ENCODE measurements at regions not wholly inside any gene's neighbourhood (a gene's known extent, or its start where the extent isn't known, plus 50 kb on each side); places are given as distances from the start of the nearest gene placed in this dataset.

- Histone ChIP-seq H3K27me3 (ENCODE audit: control insufficient read depth, insufficient read depth, low read length) (no peaks in the 10 kb centered on the region), H3K36me3 (ENCODE audit: control insufficient read depth, insufficient read depth, low read length) (no peaks in the 10 kb centered on the region), H3K4me3 (ENCODE audit: low read depth, low read length) (no peak overlapping the region), H3K9ac (ENCODE audit: low read depth, low read length) (no peak overlapping the region), H3K9me3 (ENCODE audit: control insufficient read depth, insufficient read depth, low read length) (no peaks in the 10 kb centered on the region), H3K4me1 (ENCODE audit: control insufficient read depth, insufficient read depth, low read length) (no peaks in the 10 kb centered on the region)
Measured at GRCh38 chr2:14016289-14016955, 616.1 kb upstream of the LRATD1 start.

GRCh38 chr2:14018620-14019019 lies 613.9 kb upstream of the LRATD1 start:
- Histone ChIP-seq H3K36me3 (ENCODE audit: control insufficient read depth, insufficient read depth, low read length) (no peaks in the 10 kb centered on the region), H3K9me3 (ENCODE audit: control insufficient read depth, insufficient read depth, low read length) (no peaks in the 10 kb centered on the region), H3K9ac (ENCODE audit: low read depth, low read length) (no peak overlapping the region), H3K4me3 (ENCODE audit: low read depth, low read length) (no peak overlapping the region), H3K4me1 (ENCODE audit: control insufficient read depth, insufficient read depth, low read length) (no peaks in the 10 kb centered on the region), H3K27me3 (ENCODE audit: control insufficient read depth, insufficient read depth, low read length) (no peaks in the 10 kb centered on the region)

DNA sequence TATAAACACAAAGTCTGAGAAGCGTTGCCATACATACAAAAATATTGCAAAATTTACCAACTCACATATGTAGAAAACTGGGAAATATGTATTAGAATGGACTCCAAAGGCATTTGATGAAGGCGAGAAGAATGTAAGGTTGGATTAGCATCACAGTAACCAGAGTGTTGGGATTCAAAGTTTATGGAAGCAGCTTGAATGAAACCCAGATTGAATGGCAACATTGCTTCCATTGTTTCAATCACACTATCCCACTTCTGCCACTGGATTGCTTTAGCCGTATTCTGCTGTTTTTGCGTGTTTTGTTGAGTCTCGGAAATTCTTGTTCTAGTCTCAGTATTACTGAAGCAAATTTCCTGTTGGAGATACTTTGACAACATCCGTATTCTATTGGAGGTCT lies 609.0 kb upstream of the LRATD1 start:
- no peaks in the 10 kb centered on the region for H3K9me3 ChIP-seq (ENCODE audit: control insufficient read depth, insufficient read depth, low read length)
- H3K36me3 ChIP-seq (ENCODE audit: control insufficient read depth, insufficient read depth, low read length), result no peaks in the 10 kb centered on the region
- no peaks in the 10 kb centered on the region for H3K4me1 ChIP-seq (ENCODE audit: control insufficient read depth, insufficient read depth, low read length)
- H3K9ac ChIP-seq (ENCODE audit: low read depth, low read length), result no peak overlapping the region
- no peak overlapping the region for H3K4me3 ChIP-seq (ENCODE audit: low read depth, low read length)
- H3K27me3 ChIP-seq (ENCODE audit: control insufficient read depth, insufficient read depth, low read length), result no peaks in the 10 kb centered on the region

DNA sequence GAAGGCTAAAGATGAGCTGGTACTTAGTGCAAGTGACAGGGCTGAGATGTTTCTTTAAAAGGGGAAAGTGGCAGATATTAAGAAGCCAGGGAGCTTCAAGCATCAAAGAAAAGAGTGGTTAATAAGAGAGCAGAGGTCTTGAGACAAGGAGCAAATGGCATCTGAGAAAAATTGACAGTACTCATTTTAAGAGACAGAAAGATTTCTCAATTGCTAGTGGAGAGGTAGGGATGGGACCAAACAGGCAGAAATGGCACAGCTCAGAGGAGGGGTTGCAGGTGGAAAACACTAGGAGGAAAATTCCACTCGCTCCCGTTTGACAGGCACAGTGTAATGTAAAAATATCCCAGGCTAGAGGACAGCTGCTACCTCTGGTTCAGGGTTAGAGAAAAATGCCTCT lies 593.4 kb upstream of the LRATD1 start:
- H3K27me3 ChIP-seq (ENCODE audit: control insufficient read depth, insufficient read depth, low read length), result no peaks in the 10 kb centered on the region
- H3K4me3 ChIP-seq (ENCODE audit: low read depth, low read length), result no peak overlapping the region
- no peaks in the 10 kb centered on the region for H3K36me3 ChIP-seq (ENCODE audit: control insufficient read depth, insufficient read depth, low read length)
- H3K9me3 ChIP-seq (ENCODE audit: control insufficient read depth, insufficient read depth, low read length), result no peaks in the 10 kb centered on the region
- H3K4me1 ChIP-seq (ENCODE audit: control insufficient read depth, insufficient read depth, low read length), result no peaks in the 10 kb centered on the region
- no peak overlapping the region for H3K9ac ChIP-seq (ENCODE audit: low read depth, low read length)

DNA sequence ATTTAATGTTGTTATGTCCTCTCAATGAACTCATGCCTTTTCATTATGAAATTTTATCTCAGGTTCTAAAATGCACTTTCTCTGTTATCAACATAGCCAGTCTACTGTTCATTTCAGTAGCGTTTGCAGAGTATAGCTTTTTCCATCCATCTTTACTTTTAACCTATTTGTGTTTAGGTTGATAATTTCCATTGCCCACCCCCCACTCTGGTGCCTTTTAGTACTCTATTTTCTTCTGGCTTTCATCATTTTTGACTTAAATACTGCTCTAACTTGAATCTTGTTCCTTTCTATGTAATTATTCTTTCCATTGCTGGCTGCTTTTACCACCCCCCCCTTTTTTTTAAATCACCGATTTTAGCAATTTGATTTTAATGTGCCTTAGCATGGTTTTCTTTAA lies 585.0 kb upstream of the LRATD1 start:
- Histone ChIP-seq H3K9ac (ENCODE audit: low read depth, low read length) (no peak overlapping the region), H3K4me3 (ENCODE audit: low read depth, low read length) (no peak overlapping the region), H3K27me3 (ENCODE audit: control insufficient read depth, insufficient read depth, low read length) (no peaks in the 10 kb centered on the region)

GRCh38 chr2:14051401-14051800 lies 581.1 kb upstream of the LRATD1 start:
- Histone ChIP-seq H3K9ac (ENCODE audit: low read depth, low read length) (no peak overlapping the region), H3K27me3 (ENCODE audit: control insufficient read depth, insufficient read depth, low read length) (no peaks in the 10 kb centered on the region), H3K4me1 (ENCODE audit: control insufficient read depth, insufficient read depth, low read length) (no peaks in the 10 kb centered on the region), H3K36me3 (ENCODE audit: control insufficient read depth, insufficient read depth, low read length) (no peaks in the 10 kb centered on the region), H3K4me3 (ENCODE audit: low read depth, low read length) (no peak overlapping the region), H3K9me3 (ENCODE audit: control insufficient read depth, insufficient read depth, low read length) (no peaks in the 10 kb centered on the region)

More for the DNA sequence above, 585.0 kb upstream of the LRATD1 start:
- Histone ChIP-seq H3K4me1 (ENCODE audit: control insufficient read depth, insufficient read depth, low read length) (no peaks in the 10 kb centered on the region), H3K9me3 (ENCODE audit: control insufficient read depth, insufficient read depth, low read length) (no peaks in the 10 kb centered on the region), H3K36me3 (ENCODE audit: control insufficient read depth, insufficient read depth, low read length) (no peaks in the 10 kb centered on the region)

- H3K9me3 ChIP-seq (ENCODE audit: control insufficient read depth, insufficient read depth, low read length), result no peaks in the 10 kb centered on the region
- H3K4me3 ChIP-seq (ENCODE audit: low read depth, low read length), result no peak overlapping the region
- no peak overlapping the region for H3K9ac ChIP-seq (ENCODE audit: low read depth, low read length)
- H3K4me1 ChIP-seq (ENCODE audit: control insufficient read depth, insufficient read depth, low read length), result no peaks in the 10 kb centered on the region
- H3K36me3 ChIP-seq (ENCODE audit: control insufficient read depth, insufficient read depth, low read length), result no peaks in the 10 kb centered on the region
- H3K27me3 ChIP-seq (ENCODE audit: control insufficient read depth, insufficient read depth, low read length), result no peaks in the 10 kb centered on the region
Measured at GRCh38 chr2:14053105-14053504, 579.4 kb upstream of the LRATD1 start.

GRCh38 chr2:14064346-14064745 lies 568.2 kb upstream of the LRATD1 start:
- no peaks in the 10 kb centered on the region for H3K4me1 ChIP-seq (ENCODE audit: control insufficient read depth, insufficient read depth, low read length)
- H3K4me3 ChIP-seq (ENCODE audit: low read depth, low read length), result no peak overlapping the region
- H3K9ac ChIP-seq (ENCODE audit: low read depth, low read length), result no peak overlapping the region
- H3K36me3 ChIP-seq (ENCODE audit: control insufficient read depth, insufficient read depth, low read length), result no peaks in the 10 kb centered on the region
- H3K27me3 ChIP-seq (ENCODE audit: control insufficient read depth, insufficient read depth, low read length), result no peaks in the 10 kb centered on the region
- no peaks in the 10 kb centered on the region for H3K9me3 ChIP-seq (ENCODE audit: control insufficient read depth, insufficient read depth, low read length)

DNA sequence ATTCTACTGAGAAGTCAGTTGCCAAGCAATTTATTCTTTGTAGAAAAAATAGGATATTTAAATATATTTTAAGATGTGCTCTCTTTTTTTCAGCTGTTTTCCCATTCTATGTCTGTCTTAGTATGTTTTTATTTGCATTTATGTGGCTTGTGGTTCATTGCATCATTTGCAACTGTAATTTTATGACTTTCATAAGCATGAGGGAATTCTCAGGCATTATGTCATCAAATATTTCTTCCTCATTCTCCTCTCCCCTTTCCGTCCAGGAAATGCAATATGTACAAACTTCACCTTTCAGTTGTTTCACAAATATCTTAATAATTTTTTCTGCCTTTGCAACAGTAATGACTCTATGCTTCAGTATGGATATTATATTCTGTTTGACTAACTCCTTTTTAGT lies 560.2 kb upstream of the LRATD1 start:
- Histone ChIP-seq H3K4me3 (ENCODE audit: low read depth, low read length) (no peak overlapping the region), H3K9me3 (ENCODE audit: control insufficient read depth, insufficient read depth, low read length) (no peaks in the 10 kb centered on the region), H3K4me1 (ENCODE audit: control insufficient read depth, insufficient read depth, low read length) (no peaks in the 10 kb centered on the region), H3K36me3 (ENCODE audit: control insufficient read depth, insufficient read depth, low read length) (no peaks in the 10 kb centered on the region), H3K9ac (ENCODE audit: low read depth, low read length) (no peak overlapping the region), H3K27me3 (ENCODE audit: control insufficient read depth, insufficient read depth, low read length) (no peaks in the 10 kb centered on the region)

- H3K4me3 ChIP-seq (ENCODE audit: low read depth, low read length), result no peak overlapping the region
- no peaks in the 10 kb centered on the region for H3K9me3 ChIP-seq (ENCODE audit: control insufficient read depth, insufficient read depth, low read length)
- H3K9ac ChIP-seq (ENCODE audit: low read depth, low read length), result no peak overlapping the region
- no peaks in the 10 kb centered on the region for H3K4me1 ChIP-seq (ENCODE audit: control insufficient read depth, insufficient read depth, low read length)
- no peaks in the 10 kb centered on the region for H3K27me3 ChIP-seq (ENCODE audit: control insufficient read depth, insufficient read depth, low read length)
- no peaks in the 10 kb centered on the region for H3K36me3 ChIP-seq (ENCODE audit: control insufficient read depth, insufficient read depth, low read length)
Measured at GRCh38 chr2:14074691-14075090, 557.8 kb upstream of the LRATD1 start.

GRCh38 chr2:14079576-14079975 lies 552.9 kb upstream of the LRATD1 start:
- Histone ChIP-seq H3K4me1 (ENCODE audit: control insufficient read depth, insufficient read depth, low read length) (no peaks in the 10 kb centered on the region), H3K9ac (ENCODE audit: low read depth, low read length) (no peak overlapping the region), H3K9me3 (ENCODE audit: control insufficient read depth, insufficient read depth, low read length) (no peaks in the 10 kb centered on the region), H3K36me3 (ENCODE audit: control insufficient read depth, insufficient read depth, low read length) (no peaks in the 10 kb centered on the region), H3K27me3 (ENCODE audit: control insufficient read depth, insufficient read depth, low read length) (no peaks in the 10 kb centered on the region), H3K4me3 (ENCODE audit: low read depth, low read length) (no peak overlapping the region)

DNA sequence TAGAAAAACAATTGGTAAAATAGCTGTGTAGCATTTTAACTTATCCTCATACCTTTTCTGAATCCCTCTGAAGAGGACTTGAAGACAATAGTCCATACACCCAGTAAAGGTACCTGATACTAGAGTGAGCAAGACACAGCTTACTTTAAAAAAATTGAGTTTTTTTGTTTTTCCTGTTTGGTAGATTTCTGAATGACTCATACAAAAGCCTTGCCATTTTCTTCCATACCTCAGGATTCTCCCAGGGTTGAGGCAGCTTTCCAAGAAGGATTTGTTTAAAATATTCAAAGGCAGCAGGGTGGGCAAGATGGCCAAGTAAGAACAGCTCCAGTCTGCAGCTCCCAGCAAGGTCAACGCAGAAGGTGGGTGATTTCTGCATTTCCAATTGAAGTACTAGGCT lies 551.0 kb upstream of the LRATD1 start:
- no peak overlapping the region for H3K9ac ChIP-seq (ENCODE audit: low read depth, low read length)
- H3K36me3 ChIP-seq (ENCODE audit: control insufficient read depth, insufficient read depth, low read length), result no peaks in the 10 kb centered on the region
- H3K4me3 ChIP-seq (ENCODE audit: low read depth, low read length), result no peak overlapping the region
- H3K27me3 ChIP-seq (ENCODE audit: control insufficient read depth, insufficient read depth, low read length), result no peaks in the 10 kb centered on the region
- no peaks in the 10 kb centered on the region for H3K4me1 ChIP-seq (ENCODE audit: control insufficient read depth, insufficient read depth, low read length)
- no peaks in the 10 kb centered on the region for H3K9me3 ChIP-seq (ENCODE audit: control insufficient read depth, insufficient read depth, low read length)
